ENCODE measurements at regions not wholly inside any gene's neighbourhood (a gene's known extent, or its start where the extent isn't known, plus 50 kb on each side); places are given as distances from the start of the nearest gene placed in this dataset.

GRCh38 chr3:75220932-75221331 is 443.2 kb upstream of the FRG2C start:
- SMC1A ChIA-PET (ENCODE audit: uncharacterized antibody, unreplicated experiment) = no interaction called here
- no peak for ATAC-seq
- Histone ChIP-seq H3K27ac (ENCODE audit: control insufficient read depth, insufficient read depth) (no peak overlapping the region), H3K36me3 (ENCODE audit: control insufficient read depth in 2 of 2, insufficient read depth in 2 of 2, low read length in 1 of 2) (no peaks in the 10 kb centered on the region), H3K4me2 (ENCODE audit: control insufficient read depth, insufficient read depth) (no peak overlapping the region), H3K4me1 (ENCODE audit: control insufficient read depth, insufficient read depth, low read length) (no peaks in the 10 kb centered on the region), H4K20me1 (ENCODE audit: control insufficient read depth, insufficient read depth) (no peaks in the 10 kb centered on the region), H3K9ac (ENCODE audit: control insufficient read depth, insufficient read depth, low read length) (no peak overlapping the region), H2AFZ (ENCODE audit: control insufficient read depth, low read depth, low read length) (no peak overlapping the region), H3K27me3 (replicated peaks in 1 of 2; ENCODE audit: control insufficient read depth in 2 of 2, insufficient read depth in 2 of 2, low read length in 1 of 2) (no peaks in the 10 kb centered on the region), H3K79me2 (ENCODE audit: control insufficient read depth, insufficient read depth, low read length) (no peaks in the 10 kb centered on the region), H3K9me3 (replicated peaks; ENCODE audit: control insufficient read depth, insufficient read depth, low read length) (no peaks in the 10 kb centered on the region), H3K4me3 (no peak overlapping the region)
- in situ Hi-C loops (cut with MboI) (no loop called here), intact Hi-C loops (cut with micrococcal nuclease; ENCODE audit: unreplicated experiment) (no loop called here)
- WGBS (ENCODE audit: insufficient coverage, insufficient replicate concordance, low lambda C conversion rate, missing lambda C conversion rate) = 48% methylated on average over 4 of the region's 4 CpGs
- RAD21 ChIA-PET (ENCODE audit: unreplicated experiment) = no interaction called here
- BruUV-seq (replicated peaks) = no TSS peak
- TF ChIP-seq SKIL (IDR thresholded peaks at IDR 0.05; ENCODE audit: low read depth, poor library complexity, severe bottlenecking) = no peak
- no peak for DNase-seq (ENCODE audit: low read depth, low spot score)
- CTCF ChIA-PET = interaction anchor here (1.2 kb wide), 1 partner anchor 11 kb away, joined by 4 read pairs; no protein-coding TSS in a partner anchor
- POLR2A ChIA-PET = no interaction called here
- FAIRE-seq = no peak

DNA sequence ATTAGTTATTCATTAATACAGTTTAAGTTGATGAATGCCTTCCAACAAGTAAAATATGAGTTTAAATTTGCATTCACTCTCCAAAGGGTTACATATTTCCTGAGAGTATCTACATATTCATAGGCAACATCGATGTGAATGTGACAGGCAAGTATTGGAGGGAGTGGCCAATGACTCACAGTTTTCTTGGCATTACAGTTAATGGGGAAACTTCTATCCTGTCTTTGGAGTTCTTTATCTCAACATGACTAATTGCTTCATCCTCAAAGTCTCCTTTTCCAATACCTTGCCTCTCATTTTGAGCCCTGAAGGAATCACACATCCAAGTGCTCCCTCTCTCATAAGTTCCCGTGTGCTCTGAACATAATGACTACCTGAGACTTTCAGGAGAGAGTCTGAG is 439.7 kb upstream of the FRG2C start:
- no peaks in the 10 kb centered on the region for H4K20me1 ChIP-seq (ENCODE audit: control insufficient read depth, insufficient read depth)
- H3K4me3 ChIP-seq = no peak overlapping the region
- FAIRE-seq = no peak
- H3K4me2 ChIP-seq (ENCODE audit: control insufficient read depth, insufficient read depth) = no peak overlapping the region
- intact Hi-C loops (cut with micrococcal nuclease; ENCODE audit: unreplicated experiment) = no loop called here
- H2AFZ ChIP-seq (ENCODE audit: control insufficient read depth, low read depth, low read length) = no peak overlapping the region
- RAD21 ChIA-PET (ENCODE audit: unreplicated experiment) = no interaction called here
- H3K9me3 ChIP-seq (replicated peaks; ENCODE audit: control insufficient read depth, insufficient read depth, low read length) = no peaks in the 10 kb centered on the region
- POLR2A ChIA-PET = no interaction called here
- no peak for ATAC-seq
- 18% methylated on average over 2 of the region's 2 CpGs for WGBS (ENCODE audit: insufficient coverage, insufficient replicate concordance, low lambda C conversion rate, missing lambda C conversion rate)
- H3K9ac ChIP-seq (ENCODE audit: control insufficient read depth, insufficient read depth, low read length) = no peak overlapping the region
- H3K36me3 ChIP-seq (ENCODE audit: control insufficient read depth in 2 of 2, insufficient read depth in 2 of 2, low read length in 1 of 2) = no peaks in the 10 kb centered on the region
- no TSS peak for BruUV-seq (replicated peaks)
- TF ChIP-seq IKZF1 (conservative IDR thresholded peaks at IDR 0.05) (no peak), ZNF622 (IDR thresholded peaks at IDR 0.05) (no peak), USF2 (IDR thresholded peaks at IDR 0.05; ENCODE audit: borderline replicate concordance, low read depth, low read length) (no peak), NFIC (IDR thresholded peaks at IDR 0.05; ENCODE audit: low read depth, low read length) (no peak)
- no peaks in the 10 kb centered on the region for H3K79me2 ChIP-seq (ENCODE audit: control insufficient read depth, insufficient read depth, low read length)
- no peak overlapping the region for H3K27ac ChIP-seq (ENCODE audit: control insufficient read depth, insufficient read depth)
- SMC1A ChIA-PET (ENCODE audit: uncharacterized antibody, unreplicated experiment) = no interaction called here
- in situ Hi-C loops (cut with MboI) = no loop called here
- no peaks in the 10 kb centered on the region for H3K4me1 ChIP-seq (ENCODE audit: control insufficient read depth, insufficient read depth, low read length)
- DNase-seq (ENCODE audit: low read depth, low spot score) = no peak
- no peaks in the 10 kb centered on the region for H3K27me3 ChIP-seq (replicated peaks in 1 of 2; ENCODE audit: control insufficient read depth in 2 of 2, insufficient read depth in 2 of 2, low read length in 1 of 2)
- CTCF ChIA-PET = interaction anchor here (1.0 kb wide), 1 partner anchor 16 kb away, joined by 4 read pairs; no protein-coding TSS in a partner anchor

All from GM12878 (cell line).